CD14-positive monocyte (primary cell): ENCODE measurements at regions not wholly inside any gene's neighbourhood (a gene's known extent, or its start where the extent isn't known, plus 50 kb on each side); places are given as distances from the start of the nearest gene placed in this dataset.
A peak's percentile ranks its signal among the peaks of the same experiment; 100 is the strongest.

ENCODE experiments used
- DNase-seq, 3 donors: peaks; one replicate each; pipeline ENCODE4 v3.0.0-alpha.2; 2011 to 2022
- H2AFZ ChIP-seq: 2 replicates; pipeline ENCODE4 v1.6.0; 2012; ENCODE audit warnings: mild to moderate bottlenecking, low read depth, low read length, inconsistent platforms; ENCODE audit not compliant: insufficient read depth, poor library complexity, severe bottlenecking
- H3K27ac ChIP-seq, 2 donors: 1 replicate in 1 of 2; 2 replicates in 1 of 2; pipeline ENCODE4 v1.5.1; 2012 to 2013; ENCODE audit warnings: low read length in 2 of 2, control low read depth in 1 of 2, inconsistent platforms in 1 of 2, low read depth in 1 of 2, mild to moderate bottlenecking in 1 of 2
- H3K27me3 ChIP-seq, 2 donors: one replicate each; pipeline versions ENCODE4 v1.6.0 to v1.6.1; 2011 to 2013; ENCODE audit warnings: low read length in 2 of 2; ENCODE audit not compliant: control insufficient read depth in 2 of 2, insufficient read depth in 2 of 2
- H3K36me3 ChIP-seq, 2 donors: replicated peaks in 1 of 2; 1 replicate in 1 of 2; 2 replicates in 1 of 2; pipeline versions ENCODE4 v1.5.1 to v1.6.1; 2012 to 2013; ENCODE audit warnings: low read length in 2 of 2, control low read depth in 1 of 2, inconsistent platforms in 1 of 2, mild to moderate bottlenecking in 1 of 2; ENCODE audit not compliant: insufficient read depth in 2 of 2, control insufficient read depth in 1 of 2
- H3K4me1 ChIP-seq, 2 donors: 1 replicate in 1 of 2; 2 replicates in 1 of 2; pipeline versions ENCODE4 v1.5.1 to v1.6.1; 2012 to 2013; ENCODE audit warnings: low read length in 2 of 2, control low read depth in 1 of 2, inconsistent platforms in 1 of 2, mild to moderate bottlenecking in 1 of 2, moderate library complexity in 1 of 2; ENCODE audit not compliant: insufficient read depth in 2 of 2, control insufficient read depth in 1 of 2
- H3K4me2 ChIP-seq: replicated peaks from 2 replicates; pipeline ENCODE3; 2012; ENCODE audit warnings: low read length, moderate library complexity, mild to moderate bottlenecking; ENCODE audit not compliant: poor library complexity, severe bottlenecking; ENCODE audit errors: extremely low read depth
- H3K4me3 ChIP-seq, 3 experiments: fragments of 200-600 bp in 1 of 3; sonication (generic) in 1 of 3; replicated peaks in 1 of 3; 1 replicate in 2 of 3; 2 replicates in 1 of 3; pipeline ENCODE4 v1.5.1; 2011 to 2013; ENCODE audit warnings: low read length in 3 of 3, mild to moderate bottlenecking in 3 of 3, control low read depth in 2 of 3, low read depth in 2 of 3, inconsistent platforms in 1 of 3, moderate library complexity in 1 of 3
- H3K79me2 ChIP-seq: 2 replicates; pipeline ENCODE4 v1.6.0; 2012; ENCODE audit warnings: mild to moderate bottlenecking, control low read depth, inconsistent platforms, low read length, moderate library complexity; ENCODE audit not compliant: insufficient read depth
- H3K9ac ChIP-seq: 2 replicates; pipeline ENCODE4 v1.6.0; 2017; ENCODE audit warnings: low read length, mild to moderate bottlenecking; ENCODE audit not compliant: insufficient read depth, poor library complexity, severe bottlenecking
- H3K9me3 ChIP-seq, 2 donors: replicated peaks in 1 of 2; 1 replicate in 1 of 2; 2 replicates in 1 of 2; pipeline versions ENCODE4 v1.5.1 to v1.6.1; 2012 to 2013; ENCODE audit warnings: low read length in 2 of 2, control low read depth in 1 of 2; ENCODE audit not compliant: control insufficient read depth in 1 of 2, insufficient read depth in 1 of 2
- H4K20me1 ChIP-seq: 2 replicates; pipeline ENCODE4 v1.6.0; 2012; ENCODE audit warnings: mild to moderate bottlenecking, low read length, control low read depth, moderate library complexity; ENCODE audit not compliant: insufficient read depth
- H3K27ac Mint-ChIP-seq, 7 donors: one replicate each; pipeline ENCODE4 v1.8.0; 2020; ENCODE audit warnings: mild to moderate bottlenecking in 7 of 7, mixed read lengths in 7 of 7, moderate library complexity in 6 of 7, inconsistent platforms in 2 of 7
- H3K27me3 Mint-ChIP-seq, 3 donors: one replicate each; pipeline ENCODE4 v1.8.0; 2021 to 2022; ENCODE audit warnings: low read depth in 3 of 3, mild to moderate bottlenecking in 3 of 3, mixed read lengths in 3 of 3, moderate library complexity in 3 of 3, inconsistent platforms in 1 of 3
- H3K36me3 Mint-ChIP-seq, 2 donors: one replicate each; pipeline ENCODE4 v1.8.0; 2020; ENCODE audit warnings: mixed read lengths in 2 of 2, inconsistent platforms in 1 of 2, mild to moderate bottlenecking in 1 of 2
- H3K4me1 Mint-ChIP-seq: one replicate; pipeline ENCODE4 v1.8.0; 2020; ENCODE audit warnings: mild to moderate bottlenecking, mixed read lengths
- H3K4me3 Mint-ChIP-seq, 2 donors: one replicate each; pipeline ENCODE4 v1.8.0; 2020; ENCODE audit warnings: mild to moderate bottlenecking in 2 of 2, mixed read lengths in 2 of 2, moderate library complexity in 1 of 2
- H3K9me3 Mint-ChIP-seq, 7 donors: one replicate each; pipeline ENCODE4 v1.8.0; 2020 to 2022; ENCODE audit warnings: mixed read lengths in 7 of 7, mild to moderate bottlenecking in 6 of 7, moderate library complexity in 6 of 7, inconsistent platforms in 2 of 7
- WGBS: methylation state at CpG from one replicate; pipeline ENCODE4 v1.1.5; 2013; ENCODE audit warnings: missing lambda C conversion rate; ENCODE audit not compliant: insufficient coverage; 5-methylcytosine and 5-hydroxymethylcytosine counted together
- intact Hi-C, 2 donors: fragments of 100-400 bp; cut with micrococcal nuclease; formaldehyde crosslinking; loops; one replicate each; pipeline versions ENCODE4 v1.15.0 to v1.15.1; 2023
- TF ChIP-seq, protein P1 (sequence below): fragments of 200-600 bp; IDR thresholded peaks from one replicate; pipeline ENCODE4 v1.8.0; 2022; ENCODE audit warnings: antibody characterized with exemption, mild to moderate bottlenecking

DNA sequence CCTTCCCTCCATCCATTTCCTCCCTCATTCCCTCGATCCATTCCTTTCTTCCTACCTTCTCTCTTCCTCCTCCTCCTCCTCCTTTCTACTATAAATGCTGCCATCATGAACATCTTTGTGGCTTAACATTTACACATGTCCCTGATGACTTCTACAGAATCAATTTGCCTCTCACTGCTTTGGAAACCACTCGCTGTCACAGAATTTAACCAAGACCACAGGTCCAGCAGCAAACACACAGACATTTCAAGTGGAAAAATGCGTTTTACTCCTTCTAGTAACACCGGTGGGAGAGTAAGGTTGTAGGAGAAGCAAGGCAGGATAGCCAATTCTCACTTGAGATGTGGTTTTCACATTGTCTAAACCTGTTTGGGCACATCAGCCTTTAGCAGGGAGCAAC, 101.4 kb upstream of the LRIG1 start:
- Histone ChIP-seq H2AFZ (no peak overlapping the region), H3K4me1 (no peaks in the 10 kb centered on the region), H4K20me1 (no peaks in the 10 kb centered on the region), H3K36me3 (no peaks in the 10 kb centered on the region), H3K9ac (no peak overlapping the region), H3K4me3 (no peak overlapping the region), H3K4me2 (no peak overlapping the region), H3K27ac (no peak overlapping the region), H3K9me3 (no peaks in the 10 kb centered on the region), H3K27me3 (no peaks in the 10 kb centered on the region), H3K79me2 (no peaks in the 10 kb centered on the region)
- intact Hi-C loops = no loop called here
- no peak for DNase-seq
- TF ChIP-seq, protein P1, sequence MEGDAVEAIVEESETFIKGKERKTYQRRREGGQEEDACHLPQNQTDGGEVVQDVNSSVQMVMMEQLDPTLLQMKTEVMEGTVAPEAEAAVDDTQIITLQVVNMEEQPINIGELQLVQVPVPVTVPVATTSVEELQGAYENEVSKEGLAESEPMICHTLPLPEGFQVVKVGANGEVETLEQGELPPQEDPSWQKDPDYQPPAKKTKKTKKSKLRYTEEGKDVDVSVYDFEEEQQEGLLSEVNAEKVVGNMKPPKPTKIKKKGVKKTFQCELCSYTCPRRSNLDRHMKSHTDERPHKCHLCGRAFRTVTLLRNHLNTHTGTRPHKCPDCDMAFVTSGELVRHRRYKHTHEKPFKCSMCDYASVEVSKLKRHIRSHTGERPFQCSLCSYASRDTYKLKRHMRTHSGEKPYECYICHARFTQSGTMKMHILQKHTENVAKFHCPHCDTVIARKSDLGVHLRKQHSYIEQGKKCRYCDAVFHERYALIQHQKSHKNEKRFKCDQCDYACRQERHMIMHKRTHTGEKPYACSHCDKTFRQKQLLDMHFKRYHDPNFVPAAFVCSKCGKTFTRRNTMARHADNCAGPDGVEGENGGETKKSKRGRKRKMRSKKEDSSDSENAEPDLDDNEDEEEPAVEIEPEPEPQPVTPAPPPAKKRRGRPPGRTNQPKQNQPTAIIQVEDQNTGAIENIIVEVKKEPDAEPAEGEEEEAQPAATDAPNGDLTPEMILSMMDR = no peak
- Mint-ChIP-seq H3K4me1 (peaks cover 4% of the 10 kb centered on the region), H3K27ac (no peak overlapping the region), H3K27me3 (peaks cover 3 to 8% (median 4%) of the 10 kb centered on the region in 3 donors), H3K36me3 (no peaks in the 10 kb centered on the region), H3K9me3 (peaks cover 0 to 2% (median 0%) of the 10 kb centered on the region in 7 donors), H3K4me3 (peak overlapping the region in 1 of 2 donors; percentile 54)
- WGBS = 95% methylated on average over 2 of the region's 4 CpGs

DNA sequence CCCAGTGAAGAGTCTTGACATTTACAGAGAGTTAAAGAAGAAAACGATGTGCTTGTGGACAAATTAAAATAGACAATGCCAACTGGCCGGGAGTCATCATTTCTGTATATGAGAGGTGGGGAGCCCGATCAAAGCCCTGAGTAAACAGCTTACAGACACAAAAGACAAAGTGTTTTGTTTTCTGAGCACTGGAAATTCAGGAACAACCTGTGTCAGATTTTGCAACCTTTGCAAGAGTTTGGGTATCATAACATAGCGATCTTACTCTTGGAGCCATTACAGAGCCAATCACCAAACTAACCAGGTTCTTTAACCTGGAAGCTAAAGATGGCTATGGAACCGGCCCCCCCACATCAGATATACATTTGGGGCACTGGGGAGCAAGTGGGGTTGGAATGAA, 101.9 kb upstream of the LRIG1 start:
- Mint-ChIP-seq H3K27ac (no peak overlapping the region), H3K4me1 (peaks cover 4% of the 10 kb centered on the region), H3K9me3 (peaks cover 0 to 2% (median 0%) of the 10 kb centered on the region in 7 donors), H3K4me3 (no peak overlapping the region), H3K27me3 (peaks cover 3 to 8% (median 4%) of the 10 kb centered on the region in 3 donors), H3K36me3 (no peaks in the 10 kb centered on the region)
- H3K27me3 ChIP-seq = no peaks in the 10 kb centered on the region
- no peak overlapping the region for H3K9ac ChIP-seq
- no peaks in the 10 kb centered on the region for H4K20me1 ChIP-seq
- no peaks in the 10 kb centered on the region for H3K36me3 ChIP-seq
- H3K79me2 ChIP-seq = no peaks in the 10 kb centered on the region
- no peak overlapping the region for H3K27ac ChIP-seq
- no peaks in the 10 kb centered on the region for H3K4me1 ChIP-seq
- H2AFZ ChIP-seq = no peak overlapping the region
- no peak overlapping the region for H3K4me3 ChIP-seq
- intact Hi-C loops = no loop called here
- H3K4me2 ChIP-seq = no peak overlapping the region
- TF ChIP-seq, protein P1 = no peak
- 83% methylated on average over 3 of the region's 5 CpGs for whole genome bisulfite sequencing
- no peaks in the 10 kb centered on the region for H3K9me3 ChIP-seq
- DNase-seq = no peak
